GM13977 (cell line): ENCODE measurements at regions not wholly inside any gene's neighbourhood (a gene's known extent, or its start where the extent isn't known, plus 50 kb on each side); places are given as distances from the start of the nearest gene placed in this dataset.

Source experiments
- DNase-seq: peaks from one replicate; pipeline ENCODE4 v3.0.0; 2012; ENCODE audit warnings: low spot score
- CTCF ChIP-seq: IDR thresholded peaks from 2 replicates; pipeline ENCODE4 v1.5.1; 2012; ENCODE audit warnings: mild to moderate bottlenecking, control low read depth; ENCODE audit not compliant: insufficient read depth; ENCODE audit errors: extremely low read depth, missing control alignments
- in situ Hi-C: fragments of 300-500 bp; cut with MboI; formaldehyde crosslinking; loops from one replicate; pipeline ENCODE4 v1.12.0; 2022; ENCODE audit warnings: low sequenced_read_pairs, low pct_unique_long_range_greater_than_20kb, mixed read lengths, inconsistent platforms; ENCODE audit not compliant: unreplicated experiment

GRCh38 chr2:120538691-120539423, 192.9 kb downstream of the INHBB start:
- no peak for TF ChIP-seq CTCF
- DNase-seq = no peak

DNA sequence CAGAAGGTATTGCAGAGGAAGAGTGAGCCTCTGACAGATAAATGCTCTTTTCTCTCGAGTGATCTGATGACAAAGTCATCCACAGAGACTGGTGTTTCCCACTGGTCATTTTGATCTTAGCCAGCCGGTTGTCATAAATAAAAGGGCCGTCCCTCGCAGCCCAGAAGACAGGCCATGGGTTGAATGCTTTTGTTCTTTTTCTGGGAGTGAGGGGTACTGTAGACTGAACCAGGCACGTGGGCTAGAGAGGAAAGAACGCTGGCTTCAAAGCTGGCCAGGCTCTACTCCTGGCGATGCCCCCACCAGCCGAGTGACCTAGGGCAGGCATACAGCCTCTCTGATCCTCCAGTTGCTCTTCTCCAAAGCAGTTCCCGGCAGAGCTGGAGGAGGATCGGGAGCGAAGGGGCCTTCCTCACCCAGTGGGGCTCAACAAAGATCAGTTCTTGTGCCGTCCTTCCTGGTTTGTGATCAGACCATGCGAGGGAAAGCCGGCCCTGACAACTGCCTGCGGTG, 193.5 kb downstream of the INHBB start:
- no peak for DNase-seq
- no peak for TF ChIP-seq CTCF
- in situ Hi-C loops = no loop called here

More at GRCh38 chr2:120538691-120539423, 192.9 kb downstream of the INHBB start:
- in situ Hi-C loops = no loop called here

DNA sequence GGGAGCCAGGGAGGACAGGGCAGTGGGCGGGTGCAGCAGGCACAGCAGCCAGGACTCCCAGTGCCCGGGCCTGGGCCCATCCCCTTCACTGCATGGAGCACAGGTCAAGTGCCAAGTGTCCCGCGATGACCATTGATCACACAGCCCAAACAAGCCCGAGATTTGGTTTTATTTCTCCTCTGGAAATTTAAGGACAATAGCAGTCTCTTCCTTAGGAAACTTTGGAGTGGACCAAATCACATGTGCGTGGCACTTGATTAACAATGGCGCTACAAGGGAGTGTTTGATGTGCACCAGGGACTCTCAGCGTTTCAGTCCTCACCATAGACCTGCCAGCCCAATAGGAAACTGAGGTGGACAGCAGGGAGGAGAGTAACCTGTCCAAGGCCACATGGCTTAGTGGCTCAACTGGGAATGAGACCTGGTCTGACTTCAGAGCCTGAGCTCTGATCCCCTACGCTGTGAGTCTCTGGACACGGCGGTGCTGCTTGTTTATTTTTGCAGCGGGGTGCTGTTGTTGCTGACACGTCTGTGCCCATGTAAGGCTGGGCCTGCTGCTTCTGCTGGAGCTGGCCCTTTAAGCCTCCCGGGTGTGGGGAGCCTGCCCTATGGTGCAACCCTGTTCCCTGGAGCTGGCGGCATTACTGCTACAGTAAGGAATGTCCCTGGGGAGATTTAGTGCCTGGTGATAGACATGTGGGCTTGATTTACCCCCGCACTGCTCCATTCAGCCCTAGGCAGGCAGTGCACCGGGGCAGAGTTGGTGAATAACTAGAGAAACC, 194.2 kb downstream of the INHBB start:
- no peak for TF ChIP-seq CTCF
- in situ Hi-C loops = no loop called here

GRCh38 chr2:120540719-120541552, 194.7 kb upstream of the GLI2 start:
- in situ Hi-C loops = no loop called here
- no peak for DNase-seq
- no peak for TF ChIP-seq CTCF

More for the DNA sequence above, 194.2 kb downstream of the INHBB start:
- DNase-seq = no peak

GRCh38 chr2:120541553-120541932, 194.1 kb upstream of the GLI2 start:
- no peak for DNase-seq
- in situ Hi-C loops = no loop called here
- no peak for TF ChIP-seq CTCF
